ENCODE measurements at regions not wholly inside any gene's neighbourhood (a gene's known extent, or its start where the extent isn't known, plus 50 kb on each side); places are given as distances from the start of the nearest gene placed in this dataset.

GRCh38 chr9:94498801-94499453 is 56.0 kb upstream of the PCAT7 start:
- H3K27me3 ChIP-seq = no peaks in the 10 kb centered on the region
- no peaks in the 10 kb centered on the region for H3K9me3 ChIP-seq
- WGBS, 2 donors = 43 to 54% methylated on average over 5 of the region's 5 CpGs
- H3K27ac ChIP-seq = no peak overlapping the region
- DNase-seq (no peak), ATAC-seq (peak in 2 of 4 donors; percentile 56 to 68), FAIRE-seq (no peak)
- H3K4me3 ChIP-seq = no peak overlapping the region
- peaks cover 0 to 5% (median 0%) of the 10 kb centered on the region in 3 donors for H3K4me1 ChIP-seq
- H3K36me3 ChIP-seq = no peaks in the 10 kb centered on the region
- intact Hi-C loops (cut with DNase I) = no loop called here
- TF ChIP-seq CTCF (IDR thresholded peaks at IDR 0.05) = no peak

- H3K4me1 ChIP-seq = no peaks in the 10 kb centered on the region
- no peak overlapping the region for H3K27ac ChIP-seq
- no peaks in the 10 kb centered on the region for H3K36me3 ChIP-seq
- 74 to 78% methylated on average over 3 of the region's 3 CpGs for WGBS, 2 donors
- no peak for ATAC-seq
- intact Hi-C loops (cut with DNase I) = no loop called here
- FAIRE-seq = no peak
- H3K27me3 ChIP-seq = no peaks in the 10 kb centered on the region
- DNase-seq = no peak
- TF ChIP-seq CTCF (IDR thresholded peaks at IDR 0.05) = no peak
- H3K4me3 ChIP-seq = no peak overlapping the region
- no peaks in the 10 kb centered on the region for H3K9me3 ChIP-seq
These were observed 50.5 kb upstream of the PCAT7 start for GRCh38 chr9:94504358-94504757.

All from pancreas (tissue), 10 donors.